ENCODE measurements at regions not wholly inside any gene's neighbourhood (a gene's known extent, or its start where the extent isn't known, plus 50 kb on each side); places are given as distances from the start of the nearest gene placed in this dataset.
A peak's percentile ranks its signal among the peaks of the same experiment; 100 is the strongest.

- TF ChIP-seq STAT1 (IDR thresholded peaks at IDR 0.05; ENCODE audit: unreplicated experiment), result no peak
- TF ChIP-seq EZH2 (IDR thresholded peaks at IDR 0.05; ENCODE audit: low read depth, unreplicated experiment), result no peak
- Mint-ChIP-seq H3K9me3 (no peaks in the 10 kb centered on the region), H3K4me1 (peaks cover 13% of the 10 kb centered on the region; the same call in 2 of the 3 replicates), H3K4me3 (no peak overlapping the region), H3K27me3 (ENCODE audit: insufficient read depth, low read depth, poor library complexity) (peaks cover 4% of the 10 kb centered on the region), H3K27ac (no peak overlapping the region), H3K36me3 (ENCODE audit: low read depth) (no peaks in the 10 kb centered on the region)
- no peaks in the 10 kb centered on the region for H3F3A ChIP-seq (replicated peaks; ENCODE audit: low read depth)
- no peak overlapping the region for H3K4me3 ChIP-seq
- ATAC-seq, result no peak
- no peaks in the 10 kb centered on the region for H4K20me1 ChIP-seq (replicated peaks; ENCODE audit: insufficient read depth)
- H3K27ac ChIP-seq (ENCODE audit: low read depth), result no peak overlapping the region
- no peaks in the 10 kb centered on the region for H3K27me3 ChIP-seq (ENCODE audit: insufficient read depth)
- no peak for DNase-seq (ENCODE audit: low spot score)
- no peaks in the 10 kb centered on the region for H3K36me3 ChIP-seq (ENCODE audit: insufficient read depth)
- no peak overlapping the region for H3K4me2 ChIP-seq
- H3K4me1 ChIP-seq (ENCODE audit: insufficient read depth), result 0 out of 2 replicates have a peak, but pooled peaks cover 4% of the 10 kb centered on the region
- no peaks in the 10 kb centered on the region; the same call in 1 of the 2 replicates for H3K9me2 ChIP-seq (ENCODE audit: insufficient read depth)
- H2AFZ ChIP-seq, result no peak overlapping the region
- H3K79me2 ChIP-seq (replicated peaks; ENCODE audit: insufficient read depth), result no peaks in the 10 kb centered on the region
These were observed 153.8 kb downstream of the ZNF22 start for GRCh38 chr10:45154502-45154901.

GRCh38 chr10:45155784-45156183, 155.1 kb downstream of the ZNF22 start:
- Histone ChIP-seq H4K20me1 (replicated peaks; ENCODE audit: insufficient read depth) (no peaks in the 10 kb centered on the region), H3K79me2 (replicated peaks; ENCODE audit: insufficient read depth) (no peaks in the 10 kb centered on the region), H3K36me3 (ENCODE audit: insufficient read depth) (no peaks in the 10 kb centered on the region), H3K9me2 (ENCODE audit: insufficient read depth) (no peaks in the 10 kb centered on the region; the same call in 1 of the 2 replicates), H3K27ac (ENCODE audit: low read depth) (no peak overlapping the region), H3K27me3 (ENCODE audit: insufficient read depth) (no peaks in the 10 kb centered on the region), H3K4me1 (ENCODE audit: insufficient read depth) (0 out of 2 replicates have a peak, but pooled peaks cover 4% of the 10 kb centered on the region), H2AFZ (0 out of 2 replicates have a peak overlapping the region, but pooled peaks have one; percentile 43), H3K4me3 (no peak overlapping the region), H3F3A (replicated peaks; ENCODE audit: low read depth) (no peaks in the 10 kb centered on the region), H3K4me2 (no peak overlapping the region)
- Mint-ChIP-seq H3K27me3 (ENCODE audit: insufficient read depth, low read depth, poor library complexity) (peaks cover 4% of the 10 kb centered on the region), H3K9me3 (no peaks in the 10 kb centered on the region), H3K36me3 (ENCODE audit: low read depth) (no peaks in the 10 kb centered on the region), H3K27ac (no peak overlapping the region), H3K4me1 (peaks cover 11% of the 10 kb centered on the region; the same call in 2 of the 3 replicates), H3K4me3 (no peak overlapping the region)
- ATAC-seq, result peak; percentile 81
- TF ChIP-seq STAT1 (IDR thresholded peaks at IDR 0.05; ENCODE audit: unreplicated experiment), result no peak
- TF ChIP-seq, protein P1, sequence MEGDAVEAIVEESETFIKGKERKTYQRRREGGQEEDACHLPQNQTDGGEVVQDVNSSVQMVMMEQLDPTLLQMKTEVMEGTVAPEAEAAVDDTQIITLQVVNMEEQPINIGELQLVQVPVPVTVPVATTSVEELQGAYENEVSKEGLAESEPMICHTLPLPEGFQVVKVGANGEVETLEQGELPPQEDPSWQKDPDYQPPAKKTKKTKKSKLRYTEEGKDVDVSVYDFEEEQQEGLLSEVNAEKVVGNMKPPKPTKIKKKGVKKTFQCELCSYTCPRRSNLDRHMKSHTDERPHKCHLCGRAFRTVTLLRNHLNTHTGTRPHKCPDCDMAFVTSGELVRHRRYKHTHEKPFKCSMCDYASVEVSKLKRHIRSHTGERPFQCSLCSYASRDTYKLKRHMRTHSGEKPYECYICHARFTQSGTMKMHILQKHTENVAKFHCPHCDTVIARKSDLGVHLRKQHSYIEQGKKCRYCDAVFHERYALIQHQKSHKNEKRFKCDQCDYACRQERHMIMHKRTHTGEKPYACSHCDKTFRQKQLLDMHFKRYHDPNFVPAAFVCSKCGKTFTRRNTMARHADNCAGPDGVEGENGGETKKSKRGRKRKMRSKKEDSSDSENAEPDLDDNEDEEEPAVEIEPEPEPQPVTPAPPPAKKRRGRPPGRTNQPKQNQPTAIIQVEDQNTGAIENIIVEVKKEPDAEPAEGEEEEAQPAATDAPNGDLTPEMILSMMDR (conservative IDR thresholded peaks at IDR 0.05; ENCODE audit: low read depth in 2 of 2), result peak; percentile 22 to 25; a peak in 3 of 4 replicates
- TF ChIP-seq, protein P2, sequence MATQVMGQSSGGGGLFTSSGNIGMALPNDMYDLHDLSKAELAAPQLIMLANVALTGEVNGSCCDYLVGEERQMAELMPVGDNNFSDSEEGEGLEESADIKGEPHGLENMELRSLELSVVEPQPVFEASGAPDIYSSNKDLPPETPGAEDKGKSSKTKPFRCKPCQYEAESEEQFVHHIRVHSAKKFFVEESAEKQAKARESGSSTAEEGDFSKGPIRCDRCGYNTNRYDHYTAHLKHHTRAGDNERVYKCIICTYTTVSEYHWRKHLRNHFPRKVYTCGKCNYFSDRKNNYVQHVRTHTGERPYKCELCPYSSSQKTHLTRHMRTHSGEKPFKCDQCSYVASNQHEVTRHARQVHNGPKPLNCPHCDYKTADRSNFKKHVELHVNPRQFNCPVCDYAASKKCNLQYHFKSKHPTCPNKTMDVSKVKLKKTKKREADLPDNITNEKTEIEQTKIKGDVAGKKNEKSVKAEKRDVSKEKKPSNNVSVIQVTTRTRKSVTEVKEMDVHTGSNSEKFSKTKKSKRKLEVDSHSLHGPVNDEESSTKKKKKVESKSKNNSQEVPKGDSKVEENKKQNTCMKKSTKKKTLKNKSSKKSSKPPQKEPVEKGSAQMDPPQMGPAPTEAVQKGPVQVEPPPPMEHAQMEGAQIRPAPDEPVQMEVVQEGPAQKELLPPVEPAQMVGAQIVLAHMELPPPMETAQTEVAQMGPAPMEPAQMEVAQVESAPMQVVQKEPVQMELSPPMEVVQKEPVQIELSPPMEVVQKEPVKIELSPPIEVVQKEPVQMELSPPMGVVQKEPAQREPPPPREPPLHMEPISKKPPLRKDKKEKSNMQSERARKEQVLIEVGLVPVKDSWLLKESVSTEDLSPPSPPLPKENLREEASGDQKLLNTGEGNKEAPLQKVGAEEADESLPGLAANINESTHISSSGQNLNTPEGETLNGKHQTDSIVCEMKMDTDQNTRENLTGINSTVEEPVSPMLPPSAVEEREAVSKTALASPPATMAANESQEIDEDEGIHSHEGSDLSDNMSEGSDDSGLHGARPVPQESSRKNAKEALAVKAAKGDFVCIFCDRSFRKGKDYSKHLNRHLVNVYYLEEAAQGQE (IDR thresholded peaks at IDR 0.05; ENCODE audit: unreplicated experiment), result no peak
- TF ChIP-seq CREB1 (CRISPR knock-in tag; IDR thresholded peaks at IDR 0.05; ENCODE audit: low read depth), result no peak
- peak; percentile 19 for DNase-seq (ENCODE audit: low spot score)
